ENCODE measurements at regions not wholly inside any gene's neighbourhood (a gene's known extent, or its start where the extent isn't known, plus 50 kb on each side); places are given as distances from the start of the nearest gene placed in this dataset.

GRCh38 chr4:156191044-156191781 lies 237.5 kb upstream of the CTSO start:
- Histone ChIP-seq H3K9ac (ENCODE audit: extremely low read depth, low read length, poor library complexity, severe bottlenecking) (no peak overlapping the region), H3K36me3 (ENCODE audit: control insufficient read depth, insufficient read depth, low read length) (no peaks in the 10 kb centered on the region), H3K27me3 (ENCODE audit: control insufficient read depth, insufficient read depth, low read length, poor library complexity, severe bottlenecking) (no peaks in the 10 kb centered on the region), H3K4me3 (ENCODE audit: low read length) (no peak overlapping the region), H3K9me3 (ENCODE audit: control insufficient read depth, low read length) (no peaks in the 10 kb centered on the region), H3K4me1 (ENCODE audit: control insufficient read depth, insufficient read depth, low read length) (no peaks in the 10 kb centered on the region), H3K27ac (ENCODE audit: low read depth, low read length) (no peak overlapping the region)
- 93% methylated on average over 2 of the region's 2 CpGs; no CpG with 5 or more reads in 1 of the 2 experiments for WGBS, 2 experiments (ENCODE audit: insufficient coverage in 1 of 2, insufficient read length in 1 of 2)
- TF ChIP-seq CTCF (conservative IDR thresholded peaks at IDR 0.05), result no peak
- Mint-ChIP-seq H3K4me1 (peaks cover 3% of the 10 kb centered on the region), H3K27me3 (ENCODE audit: insufficient read depth) (no peaks in the 10 kb centered on the region), H3K27ac (no peak overlapping the region), H3K4me3 (no peak overlapping the region), H3K9me3 (no peaks in the 10 kb centered on the region), H3K36me3 (ENCODE audit: low read depth) (no peaks in the 10 kb centered on the region)
- DNase-seq, result no peak

DNA sequence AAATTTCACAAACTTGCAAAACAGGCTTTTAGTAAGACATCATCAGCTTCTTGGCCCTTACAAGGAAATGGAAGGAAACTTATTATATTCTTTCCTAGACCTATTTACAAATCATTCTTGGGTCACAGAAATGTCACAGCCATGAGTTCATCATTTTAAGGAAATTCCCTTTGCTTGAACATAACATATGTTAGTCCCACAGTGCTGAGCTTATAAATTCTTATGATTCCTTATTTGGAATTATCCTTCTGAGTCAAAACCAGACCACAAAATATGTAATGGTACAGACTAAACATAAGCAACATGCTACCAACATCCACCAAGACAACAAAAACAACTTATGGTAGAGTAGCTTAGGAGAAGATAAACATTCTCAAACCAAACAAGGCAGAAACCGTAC lies 236.9 kb upstream of the CTSO start:
- Mint-ChIP-seq H3K27me3 (ENCODE audit: insufficient read depth) (no peaks in the 10 kb centered on the region), H3K4me1 (peaks cover 3% of the 10 kb centered on the region)

GRCh38 chr4:156188596-156188995 lies 234.9 kb upstream of the CTSO start:
- Mint-ChIP-seq H3K36me3 (ENCODE audit: low read depth) (no peaks in the 10 kb centered on the region), H3K9me3 (no peaks in the 10 kb centered on the region), H3K27ac (no peak overlapping the region), H3K4me3 (no peak overlapping the region), H3K4me1 (no peaks in the 10 kb centered on the region), H3K27me3 (ENCODE audit: insufficient read depth) (no peaks in the 10 kb centered on the region)
- Histone ChIP-seq H3K27me3 (ENCODE audit: control insufficient read depth, insufficient read depth, low read length, poor library complexity, severe bottlenecking) (no peaks in the 10 kb centered on the region), H3K4me1 (ENCODE audit: control insufficient read depth, insufficient read depth, low read length) (no peaks in the 10 kb centered on the region), H3K9ac (ENCODE audit: extremely low read depth, low read length, poor library complexity, severe bottlenecking) (no peak overlapping the region), H3K9me3 (ENCODE audit: control insufficient read depth, low read length) (no peaks in the 10 kb centered on the region), H3K36me3 (ENCODE audit: control insufficient read depth, insufficient read depth, low read length) (no peaks in the 10 kb centered on the region), H3K27ac (ENCODE audit: low read depth, low read length) (no peak overlapping the region), H3K4me3 (ENCODE audit: low read length) (no peak overlapping the region)
- no peak for TF ChIP-seq CTCF (conservative IDR thresholded peaks at IDR 0.05)
- 89 to 100% methylated on average over 1 of the region's 1 CpG for WGBS, 2 experiments (ENCODE audit: insufficient coverage in 1 of 2, insufficient read length in 1 of 2)
- no peak for DNase-seq

More for the DNA sequence above, 236.9 kb upstream of the CTSO start:
- no CpG with 5 or more reads among the region's 1 CpG for WGBS, 2 experiments (ENCODE audit: insufficient coverage in 1 of 2, insufficient read length in 1 of 2)
- Histone ChIP-seq H3K27ac (ENCODE audit: low read depth, low read length) (no peak overlapping the region), H3K4me3 (ENCODE audit: low read length) (no peak overlapping the region), H3K27me3 (ENCODE audit: control insufficient read depth, insufficient read depth, low read length, poor library complexity, severe bottlenecking) (no peaks in the 10 kb centered on the region), H3K9ac (ENCODE audit: extremely low read depth, low read length, poor library complexity, severe bottlenecking) (no peak overlapping the region), H3K4me1 (ENCODE audit: control insufficient read depth, insufficient read depth, low read length) (no peaks in the 10 kb centered on the region), H3K36me3 (ENCODE audit: control insufficient read depth, insufficient read depth, low read length) (no peaks in the 10 kb centered on the region), H3K9me3 (ENCODE audit: control insufficient read depth, low read length) (no peaks in the 10 kb centered on the region)
- no peaks in the 10 kb centered on the region for H3K9me3 Mint-ChIP-seq
- no peak overlapping the region for H3K27ac Mint-ChIP-seq
- no peak overlapping the region for H3K4me3 Mint-ChIP-seq
- H3K36me3 Mint-ChIP-seq (ENCODE audit: low read depth), result no peaks in the 10 kb centered on the region
- no peak for DNase-seq
- no peak for TF ChIP-seq CTCF (conservative IDR thresholded peaks at IDR 0.05)
